Keratinocyte (primary cell): ENCODE measurements at regions not wholly inside any gene's neighbourhood (a gene's known extent, or its start where the extent isn't known, plus 50 kb on each side); places are given as distances from the start of the nearest gene placed in this dataset.

Experiments used
- DNase-seq: peaks from one replicate; pipeline ENCODE4 v3.0.0-alpha.2; 2011; ENCODE audit warnings: low read depth, missing footprints, low spot score
- FAIRE-seq: peaks from 2 replicates; lab custom pipeline; 2011; peaks lifted over from hg19 to GRCh38; lab: Jason Lieb, UNC
- H2AFZ ChIP-seq: 2 replicates; pipeline ENCODE4 v1.6.0; 2012; ENCODE audit warnings: low read length, control low read depth, inconsistent platforms; ENCODE audit not compliant: control insufficient read depth
- H3K27ac ChIP-seq: 2 replicates; pipeline ENCODE4 v1.5.1; 2011; ENCODE audit warnings: low read length; ENCODE audit not compliant: control insufficient read depth, insufficient read depth
- H3K27me3 ChIP-seq: 3 replicates; pipeline ENCODE4 v1.6.0; 2011; ENCODE audit warnings: low read length; ENCODE audit not compliant: control insufficient read depth, insufficient read depth; ENCODE audit errors: extremely low read depth
- H3K36me3 ChIP-seq, 2 experiments: 2 replicates in 1 of 2; 3 replicates in 1 of 2; pipeline ENCODE4 v1.5.1; 2011; ENCODE audit warnings: low read length in 2 of 2, mild to moderate bottlenecking in 1 of 2; ENCODE audit not compliant: control insufficient read depth in 2 of 2, insufficient read depth in 2 of 2; ENCODE audit errors: extremely low read depth in 1 of 2
- H3K4me1 ChIP-seq: 3 replicates; pipeline ENCODE4 v1.5.1; 2011; ENCODE audit warnings: low read length; ENCODE audit not compliant: control insufficient read depth, insufficient read depth; ENCODE audit errors: extremely low read depth
- H3K4me2 ChIP-seq: 3 replicates; pipeline ENCODE4 v1.6.0; 2011; ENCODE audit warnings: low read depth, low read length; ENCODE audit not compliant: control insufficient read depth, insufficient read depth; ENCODE audit errors: extremely low read depth
- H3K4me3 ChIP-seq, 3 experiments: fragments of 200-600 bp in 1 of 3; sonication (generic) in 1 of 3; 2 replicates in 2 of 3; 3 replicates in 1 of 3; pipeline ENCODE4 v1.5.1; 2011 to 2016; ENCODE audit warnings: low read length in 3 of 3, mild to moderate bottlenecking in 3 of 3, control low read depth in 2 of 3, inconsistent platforms in 1 of 3, low read depth in 1 of 3, mixed read lengths in 1 of 3, mixed run types in 1 of 3, moderate library complexity in 1 of 3; ENCODE audit not compliant: control insufficient read depth in 2 of 3, insufficient read depth in 2 of 3; ENCODE audit errors: extremely low read depth in 1 of 3
- H3K79me2 ChIP-seq: 2 replicates; pipeline ENCODE4 v1.6.0; 2012; ENCODE audit warnings: low read length; ENCODE audit not compliant: control insufficient read depth, insufficient read depth
- H3K9ac ChIP-seq: 3 replicates; pipeline ENCODE4 v1.6.0; 2011; ENCODE audit warnings: low read length; ENCODE audit not compliant: control insufficient read depth, insufficient read depth; ENCODE audit errors: extremely low read depth
- H3K9me1 ChIP-seq: 3 replicates; pipeline ENCODE4 v1.6.0; 2011; ENCODE audit warnings: low read length; ENCODE audit not compliant: control insufficient read depth, insufficient read depth; ENCODE audit errors: extremely low read depth
- H3K9me3 ChIP-seq: 2 replicates; pipeline ENCODE4 v1.5.1; 2012; ENCODE audit warnings: low read depth, low read length; ENCODE audit not compliant: control insufficient read depth
- H4K20me1 ChIP-seq: 3 replicates; pipeline ENCODE4 v1.6.0; 2011; ENCODE audit warnings: low read length; ENCODE audit not compliant: control insufficient read depth, insufficient read depth; ENCODE audit errors: extremely low read depth
- CTCF ChIP-seq, 3 experiments: IDR thresholded peaks in 1 of 3; conservative IDR thresholded peaks in 1 of 3; optimal IDR thresholded peaks in 1 of 3; 2 replicates in 2 of 3; 3 replicates in 1 of 3; pipeline versions ENCODE3 to v1.5.1; 2011; ENCODE audit warnings: low read length in 3 of 3, mild to moderate bottlenecking in 3 of 3, moderate library complexity in 2 of 3, control low read depth in 1 of 3, inconsistent platforms in 1 of 3; ENCODE audit not compliant: insufficient read depth in 2 of 3; ENCODE audit errors: extremely low read depth in 1 of 3
- EZH2 ChIP-seq: IDR thresholded peaks from one replicate; pipeline ENCODE4 v1.6.1; 2012; ENCODE audit warnings: inconsistent platforms, mild to moderate bottlenecking, low read length, moderate library complexity
- dilution Hi-C: fragments of 300-500 bp; cut with MboI; formaldehyde crosslinking; loops from one replicate; pipeline ENCODE4 v1.7.0; 2020; ENCODE audit warnings: low sequenced_read_pairs; ENCODE audit not compliant: extremely low pct_ligation_motif_present

- TF ChIP-seq EZH2 (no peak), CTCF (optimal IDR thresholded peaks at IDR 0.05 in 1 of 3, IDR thresholded peaks at IDR 0.05 in 1 of 3, conservative IDR thresholded peaks at IDR 0.05 in 1 of 3; ENCODE audit: extremely low read depth in 1 of 3, insufficient read depth in 2 of 3, low read length in 3 of 3) (no peak)
- peaks cover 17% of the 10 kb centered on the region for H3K4me1 ChIP-seq
- H2AFZ ChIP-seq, result no peak overlapping the region
- H3K9me1 ChIP-seq, result no peaks in the 10 kb centered on the region
- H3K4me3 ChIP-seq, result no peak overlapping the region
- FAIRE-seq (no peak), DNase-seq (no peak)
- H3K36me3 ChIP-seq, result no peaks in the 10 kb centered on the region
- H3K9me3 ChIP-seq, result no peaks in the 10 kb centered on the region
- no peaks in the 10 kb centered on the region for H4K20me1 ChIP-seq
- H3K27me3 ChIP-seq, result no peaks in the 10 kb centered on the region
- peak overlapping the region; percentile 15 for H3K4me2 ChIP-seq
- no peak overlapping the region for H3K27ac ChIP-seq
- H3K79me2 ChIP-seq, result no peaks in the 10 kb centered on the region
- H3K9ac ChIP-seq, result no peak overlapping the region
- dilution Hi-C loops, result no loop called here
Measured at GRCh38 chr6:126181173-126181741, 158.7 kb upstream of the CENPW start.

- FAIRE-seq, result no peak
Measured at GRCh38 chr6:126181890-126182289, 158.0 kb upstream of the CENPW start.

More at GRCh38 chr6:126181890-126182289, 158.0 kb upstream of the CENPW start:
- Histone ChIP-seq H3K27ac (no peak overlapping the region), H3K79me2 (no peaks in the 10 kb centered on the region), H3K27me3 (no peaks in the 10 kb centered on the region), H3K9me3 (no peaks in the 10 kb centered on the region), H3K9ac (no peak overlapping the region), H3K36me3 (no peaks in the 10 kb centered on the region), H3K4me1 (peaks cover 17% of the 10 kb centered on the region), H3K4me2 (no peak overlapping the region), H3K9me1 (no peaks in the 10 kb centered on the region), H4K20me1 (no peaks in the 10 kb centered on the region), H2AFZ (no peak overlapping the region), H3K4me3 (no peak overlapping the region)
- dilution Hi-C loops, result no loop called here
- no peak for DNase-seq
- no peak for TF ChIP-seq EZH2
- TF ChIP-seq CTCF (optimal IDR thresholded peaks at IDR 0.05 in 1 of 3, IDR thresholded peaks at IDR 0.05 in 1 of 3, conservative IDR thresholded peaks at IDR 0.05 in 1 of 3; ENCODE audit: extremely low read depth in 1 of 3, insufficient read depth in 2 of 3, low read length in 3 of 3), result no peak
